NCI-H146 treated with DMSO at 0.1 percent for 48 hours (cell line): ENCODE measurements at regions not wholly inside any gene's neighbourhood (a gene's known extent, or its start where the extent isn't known, plus 50 kb on each side); places are given as distances from the start of the nearest gene placed in this dataset.

Experiments
- DNase-seq: peaks from one replicate; lab custom pipeline; 2025; ENCODE audit not compliant: unreplicated experiment; lab: John Stamatoyannopoulos, UW

DNA sequence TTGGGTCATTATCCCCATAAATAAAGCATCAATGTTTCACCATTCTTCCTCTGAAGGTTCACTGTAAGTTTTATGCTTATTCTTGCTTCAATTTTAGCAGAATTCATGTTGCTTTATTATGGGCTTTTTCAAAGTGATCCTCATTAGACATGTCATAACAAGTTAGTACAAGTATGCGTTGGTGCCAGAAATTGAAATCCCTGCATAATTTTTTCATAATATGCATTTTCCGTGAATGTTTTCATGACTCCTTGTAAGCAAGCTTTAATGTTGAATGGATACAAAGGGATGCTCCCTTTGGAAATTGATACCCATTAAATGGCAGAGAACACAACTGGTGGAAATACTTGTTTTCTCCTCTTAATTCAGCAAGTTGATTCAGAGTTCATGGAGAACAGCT, 179.7 kb downstream of the ST6GAL2 start:
- no peak for DNase-seq

DNA sequence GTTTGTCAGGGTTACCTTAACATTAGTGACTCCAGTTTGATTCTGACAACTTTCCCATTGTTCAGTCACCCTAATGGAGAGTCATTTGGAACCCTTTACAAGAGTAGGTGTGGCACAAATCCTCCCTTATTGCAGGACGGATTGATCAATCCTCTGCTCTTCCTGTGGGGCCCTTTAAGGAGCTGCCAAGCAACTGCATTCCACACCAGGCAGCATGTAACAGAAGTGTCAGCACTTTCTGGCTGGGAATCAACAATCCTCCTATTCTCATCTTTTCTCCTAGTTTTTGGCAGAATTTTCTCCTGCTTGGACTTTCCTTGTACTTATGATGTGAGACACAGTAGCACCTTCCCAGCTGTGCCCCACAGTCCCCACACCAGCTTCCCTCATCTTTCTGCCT, 177.8 kb downstream of the ST6GAL2 start:
- DNase-seq, result no peak

DNA sequence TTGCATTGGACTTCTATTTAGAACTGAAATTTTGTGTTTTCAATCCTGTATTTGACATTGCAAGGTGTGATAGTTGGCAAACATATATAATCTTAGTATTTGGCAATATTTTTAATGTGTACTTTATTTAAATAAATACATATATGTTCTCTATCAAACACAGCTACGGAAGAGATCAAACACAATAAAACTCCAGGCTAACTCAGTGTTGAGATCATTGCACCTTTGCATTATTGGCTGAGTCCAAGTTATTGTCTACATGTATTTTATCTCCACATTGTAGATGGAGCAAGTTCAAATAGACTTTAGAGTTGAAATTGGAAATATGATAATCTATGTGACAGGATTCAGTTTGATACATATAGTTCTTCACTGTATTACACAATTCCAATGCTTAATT, 176.7 kb downstream of the ST6GAL2 start:
- no peak for DNase-seq

DNA sequence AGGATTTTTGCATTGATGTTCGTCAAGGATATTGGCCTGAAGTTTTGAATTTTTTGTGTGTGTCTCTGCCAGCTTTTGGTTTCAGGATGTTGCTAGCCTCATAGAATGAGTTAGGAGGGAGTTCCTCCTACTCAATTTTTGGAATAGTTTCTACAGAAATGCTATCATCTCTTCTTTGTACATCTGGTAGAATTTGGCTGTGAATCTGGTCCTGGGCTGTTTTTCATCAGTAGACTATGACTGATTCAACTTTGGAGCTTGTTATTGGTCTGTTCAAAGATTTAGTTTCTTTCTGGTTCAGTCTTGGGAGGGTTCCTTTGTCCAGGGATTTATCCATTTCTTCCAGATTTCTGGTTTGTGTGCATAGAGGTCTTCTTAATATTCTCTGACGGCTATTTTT, 166.7 kb downstream of the ST6GAL2 start:
- no peak for DNase-seq

DNA sequence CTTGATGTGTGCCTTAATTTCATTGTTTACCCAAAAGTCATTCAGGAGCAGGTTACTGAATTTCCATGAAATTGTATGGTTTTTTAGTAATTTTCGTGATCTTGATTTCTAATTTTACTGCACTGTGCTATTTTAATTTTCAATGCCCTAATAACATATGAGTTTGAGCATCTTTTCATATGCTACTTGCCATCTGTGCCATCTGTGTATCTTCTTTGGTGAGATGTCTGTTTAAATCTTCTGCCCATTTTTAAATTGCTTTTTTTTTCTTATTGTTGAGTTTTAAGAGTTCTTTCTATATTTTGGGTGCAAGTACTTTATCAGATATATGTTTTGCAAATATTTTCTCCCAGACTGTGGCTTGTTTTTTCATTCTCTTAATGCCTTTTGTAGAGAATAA, 165.9 kb downstream of the ST6GAL2 start:
- DNase-seq, result no peak

DNA sequence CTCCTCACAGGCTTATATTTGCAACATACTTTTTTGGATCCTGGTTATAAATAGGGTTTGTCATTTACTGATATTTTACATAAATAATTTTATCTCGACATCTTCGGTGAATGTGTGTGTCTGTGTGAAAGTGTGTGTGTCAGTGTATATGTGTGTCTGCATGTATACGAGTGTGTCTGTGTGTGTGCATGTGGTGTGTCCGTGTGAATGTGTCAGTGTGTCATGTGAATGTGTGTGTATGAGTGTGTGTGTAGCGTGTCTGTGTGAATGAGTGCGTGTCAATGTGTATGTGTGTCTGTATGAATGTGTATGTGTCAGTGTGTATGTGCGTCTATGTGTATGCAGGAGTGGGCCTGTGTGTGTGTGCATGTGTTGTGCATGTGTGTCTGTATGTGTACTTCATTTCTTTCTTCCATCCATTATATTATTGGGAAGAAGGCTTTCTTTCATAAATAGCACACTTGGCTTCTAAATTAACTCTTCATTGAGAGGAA, 161.6 kb downstream of the ST6GAL2 start:
- no peak for DNase-seq

DNA sequence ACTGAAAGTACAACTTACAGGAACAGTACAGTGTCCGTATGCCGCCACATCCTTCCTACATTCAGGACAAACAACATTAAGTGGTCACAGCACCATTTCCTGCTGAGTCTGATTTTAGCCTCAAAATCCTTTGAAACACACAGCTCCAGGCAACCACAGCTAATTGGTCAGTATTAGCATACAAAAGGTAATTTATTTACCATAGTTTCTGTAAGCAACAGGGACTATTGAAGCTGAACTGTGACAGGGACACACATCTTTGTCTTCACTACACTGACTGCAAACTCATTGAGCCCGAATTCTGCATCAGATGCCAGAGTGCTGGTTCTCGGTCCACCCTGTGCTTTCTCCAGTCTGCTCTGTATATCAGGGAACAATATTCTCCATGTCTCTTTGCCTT, 151.8 kb downstream of the ST6GAL2 start:
- no peak for DNase-seq

DNA sequence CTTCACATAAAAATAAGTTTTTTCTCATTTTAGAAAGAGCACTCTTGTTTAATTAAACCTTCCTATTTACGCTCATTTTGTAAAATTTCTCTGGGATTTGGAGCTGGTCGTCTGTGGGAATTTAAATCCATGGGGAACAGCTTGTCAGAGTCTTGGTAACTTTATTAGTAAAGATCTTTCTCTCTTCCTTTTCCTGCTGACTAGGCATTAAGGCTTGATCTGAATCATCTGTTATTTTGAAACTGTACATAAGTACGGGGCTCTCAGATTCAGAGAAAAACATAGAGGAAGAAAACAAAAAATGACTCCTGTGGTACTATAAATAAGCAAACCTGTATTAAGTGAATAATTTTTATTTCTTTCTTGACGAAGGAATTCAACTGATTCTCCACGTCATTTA, 150.2 kb downstream of the ST6GAL2 start:
- no peak for DNase-seq

DNA sequence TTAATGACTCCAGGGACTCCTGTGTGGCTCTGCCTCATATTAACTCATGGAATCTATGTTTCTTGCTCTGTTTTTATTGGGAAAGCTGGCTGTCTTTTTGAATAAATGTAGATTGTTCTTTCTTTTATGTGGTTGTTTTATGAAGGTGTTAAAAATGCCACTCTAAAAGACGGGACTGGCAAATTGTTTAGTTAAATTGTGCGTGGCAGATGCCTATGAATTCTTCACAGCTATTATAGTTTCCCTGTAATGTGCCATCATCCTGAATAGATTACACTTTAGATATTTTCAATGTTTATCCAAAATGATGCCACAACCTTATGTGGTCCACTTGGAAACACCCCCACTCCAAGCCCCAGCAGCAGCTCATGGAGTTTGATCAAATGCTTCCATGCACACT, 149.7 kb downstream of the ST6GAL2 start:
- DNase-seq, result no peak

DNA sequence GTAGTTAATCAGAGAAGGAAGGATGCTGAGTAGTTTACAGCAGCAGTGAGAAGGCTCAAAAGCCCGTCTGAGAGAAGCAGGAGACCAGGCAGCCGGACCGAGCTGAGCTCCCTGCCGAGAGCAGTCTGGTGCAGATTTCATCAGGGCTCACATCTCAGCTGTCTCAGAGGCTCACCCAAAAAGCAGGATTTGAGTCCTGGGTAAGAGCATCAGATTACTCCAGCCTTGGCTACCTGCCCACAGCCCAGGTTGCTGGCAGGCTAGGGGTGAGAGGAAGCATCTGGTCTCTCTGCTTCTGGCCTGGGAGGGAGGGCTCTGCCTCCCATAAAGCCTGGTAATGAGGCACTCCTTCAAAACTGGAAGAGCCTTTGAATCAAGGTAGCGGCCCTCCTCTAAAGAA, 140.5 kb downstream of the ST6GAL2 start:
- no peak for DNase-seq

DNA sequence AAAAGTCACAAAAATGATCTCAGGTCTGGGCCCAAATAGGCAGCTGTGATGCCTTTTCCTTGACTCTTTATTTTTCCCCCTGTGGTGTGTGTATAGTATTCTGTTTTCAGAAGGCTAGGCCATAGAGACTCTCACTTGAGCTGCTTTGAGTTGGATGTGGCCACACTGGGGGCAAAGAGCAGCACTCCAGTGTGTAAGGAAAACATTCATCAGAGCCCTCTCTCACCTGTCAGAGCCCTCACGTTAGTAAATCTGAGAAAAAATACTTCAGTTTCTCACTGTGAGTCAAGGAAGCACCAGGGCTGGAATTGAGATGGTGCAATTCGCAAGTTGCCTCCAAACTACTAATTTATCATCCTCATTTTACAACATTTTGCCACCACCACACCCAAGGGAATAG, 136.1 kb downstream of the ST6GAL2 start:
- DNase-seq, result no peak
